K562 (cell line): ENCODE measurements at regions not wholly inside any gene's neighbourhood (a gene's known extent, or its start where the extent isn't known, plus 50 kb on each side); places are given as distances from the start of the nearest gene placed in this dataset.

Experiments
- ATAC-seq: fragments of 200-7000 bp; cut with Tn5 transposase; 3 replicates; pipeline ENCODE4 v1.9.1; 2020; ENCODE audit warnings: moderate library complexity
- BruUV-seq: library from RNA; stranded (reverse); fragments of 400-500 nt; replicated peaks from 2 replicates; lab custom pipeline; 2021; lab: Mats Ljungman, UMichigan
- CTCF ChIA-PET: fragments of 300-600 bp; formaldehyde crosslinking; extraction: SDS; loops from one replicate; lab custom pipeline; 2021; ENCODE audit warnings: low intra/inter-chr PET ratio; lab: Yijun Ruan, JAX
- POLR2A ChIA-PET: fragments of 300-600, 350-650 bp; sonication (Branson Sonifier 250); formaldehyde crosslinking; extraction: SDS; loops from one replicate; lab custom pipeline; 2021; ENCODE audit warnings: antibody characterized with exemption, inconsistent platforms; lab: Yijun Ruan, JAX
- DNase-seq, 4 experiments: peaks; one replicate each; pipeline versions ENCODE4 v3.0.0 to v3.0.0-alpha.2; 2011 to 2018; ENCODE audit warnings: low spot score in 3 of 4, mixed read lengths in 3 of 4; ENCODE audit errors: extremely low read depth in 1 of 4
- FAIRE-seq: peaks from 2 replicates; lab custom pipeline; 2011; peaks lifted over from hg19 to GRCh38; lab: Jason Lieb, UNC
- H2AFZ ChIP-seq: 2 replicates; pipeline ENCODE4 v1.6.0; 2011; ENCODE audit warnings: low read depth, low read length, control low read depth, inconsistent platforms
- H3K27ac ChIP-seq: fragments of 200-600 bp; 3 replicates; pipeline ENCODE4 v1.8.0; 2011; ENCODE audit warnings: low read depth, mild to moderate bottlenecking, control low read depth, inconsistent platforms, low read length, moderate library complexity, mixed read lengths; ENCODE audit errors: extremely low read depth
- H3K27me3 ChIP-seq, 2 experiments: fragments of 300-600 bp in 1 of 2; 2 replicates in 1 of 2; 3 replicates in 1 of 2; pipeline versions ENCODE4 v1.6.0 to v1.8.0; 2011; ENCODE audit warnings: inconsistent platforms in 2 of 2, low read length in 2 of 2, mild to moderate bottlenecking in 1 of 2, mixed read lengths in 1 of 2, moderate library complexity in 1 of 2; ENCODE audit not compliant: control insufficient read depth in 2 of 2, insufficient read depth in 2 of 2
- H3K36me3 ChIP-seq: fragments of 300-600 bp; 3 replicates; pipeline ENCODE4 v1.8.0; 2011; ENCODE audit warnings: mild to moderate bottlenecking, low read length, inconsistent platforms; ENCODE audit not compliant: control insufficient read depth, insufficient read depth
- H3K4me1 ChIP-seq, 2 experiments: fragments of 200-600 bp in 1 of 2; replicated peaks in 1 of 2; 2 replicates in 1 of 2; 3 replicates in 1 of 2; pipeline versions ENCODE4 v1.5.1 to v1.8.0; 2011; ENCODE audit warnings: inconsistent platforms in 2 of 2, low read length in 2 of 2, mild to moderate bottlenecking in 1 of 2, mixed read lengths in 1 of 2, moderate library complexity in 1 of 2; ENCODE audit not compliant: control insufficient read depth in 2 of 2, insufficient read depth in 2 of 2
- H3K4me2 ChIP-seq: 2 replicates; pipeline ENCODE4 v1.6.1; 2011; ENCODE audit warnings: low read length, control low read depth, inconsistent platforms, mixed read lengths; ENCODE audit not compliant: insufficient read depth
- H3K4me3 ChIP-seq: fragments of 200-600 bp; sonication (generic), shearing (Covaris generic); 2 replicates; pipeline ENCODE4 v1.5.1; 2016; ENCODE audit warnings: control low read depth, inconsistent platforms
- H3K79me2 ChIP-seq: fragments of 200-600 bp; 3 replicates; pipeline ENCODE4 v1.8.0; 2011; ENCODE audit warnings: low read length, inconsistent platforms; ENCODE audit not compliant: control insufficient read depth, insufficient read depth
- H3K9ac ChIP-seq, 2 experiments: 2 replicates each; pipeline versions ENCODE4 v1.6.0 to v1.6.1; 2011; ENCODE audit warnings: low read depth in 2 of 2, low read length in 2 of 2, control low read depth in 1 of 2, inconsistent platforms in 1 of 2, mild to moderate bottlenecking in 1 of 2, mixed read lengths in 1 of 2; ENCODE audit not compliant: insufficient read depth in 1 of 2
- H3K9me1 ChIP-seq: one replicate; pipeline ENCODE4 v1.6.0; 2011; ENCODE audit warnings: inconsistent platforms, mild to moderate bottlenecking, low read length, moderate library complexity; ENCODE audit not compliant: control insufficient read depth, insufficient read depth
- H3K9me3 ChIP-seq: replicated peaks from 2 replicates; pipeline ENCODE4 v1.5.1; 2011; ENCODE audit warnings: low read depth, low read length, inconsistent platforms; ENCODE audit not compliant: control insufficient read depth, insufficient read depth
- H4K20me1 ChIP-seq: replicated peaks from 2 replicates; pipeline ENCODE4 v1.6.1; 2011; ENCODE audit warnings: low read length, inconsistent platforms, mixed read lengths; ENCODE audit not compliant: control insufficient read depth, insufficient read depth
- CBX5 ChIP-seq: IDR thresholded peaks from 2 replicates; pipeline ENCODE4 v1.6.1; 2014; ENCODE audit warnings: low read depth, borderline replicate concordance
- ERF ChIP-seq: fragments of 450-650 bp; formaldehyde crosslinking; IDR thresholded peaks from 2 replicates; pipeline ENCODE4 v1.4.0; 2020; ENCODE audit warnings: mild to moderate bottlenecking, mixed read lengths
- HDGF ChIP-seq: fragments of 450-650 bp; IDR thresholded peaks from 2 replicates; pipeline ENCODE4 v1.6.1; 2016
- ILK ChIP-seq: fragments of 450-650 bp; IDR thresholded peaks from 2 replicates; pipeline ENCODE4 v1.6.1; 2016; ENCODE audit warnings: missing genetic modification characterization, low read depth, mild to moderate bottlenecking, missing compliant biosample characterization, moderate library complexity, borderline replicate concordance
- MTA1 ChIP-seq: fragments of 450-650 bp; IDR thresholded peaks from 2 replicates; pipeline ENCODE4 v1.6.1; 2017; ENCODE audit warnings: borderline replicate concordance
- NELFE ChIP-seq: IDR thresholded peaks from 2 replicates; pipeline ENCODE4 v1.6.1; 2011; ENCODE audit warnings: mild to moderate bottlenecking; ENCODE audit not compliant: insufficient read depth, insufficient read length
- SNIP1 ChIP-seq: fragments of 450-650 bp; IDR thresholded peaks from 2 replicates; pipeline ENCODE4 v1.7.1; 2017; ENCODE audit warnings: low read depth, mild to moderate bottlenecking
- SRSF3 ChIP-seq: fragments of 200-400 bp; formaldehyde crosslinking; IDR thresholded peaks from 2 replicates; pipeline ENCODE4 v1.6.1; 2016; ENCODE audit warnings: mild to moderate bottlenecking, low read length, moderate library complexity; ENCODE audit not compliant: insufficient read depth
- ZNF551 ChIP-seq: fragments of 250-450 bp; sonication (Bioruptor Pico); IDR thresholded peaks from 2 replicates; pipeline ENCODE4 v1.5.0; 2021; ENCODE audit warnings: mild to moderate bottlenecking, moderate library complexity
- WGBS: fragments of 100-300 bp; shearing (Covaris generic); methylation state at CpG from one replicate; pipeline ENCODE4 v1.1.6; 2016; ENCODE audit warnings: low coverage, mixed read lengths; ENCODE audit not compliant: insufficient coverage; ENCODE audit errors: missing lambda C conversion rate; 5-methylcytosine and 5-hydroxymethylcytosine counted together
- in situ Hi-C: fragments of 300-500 bp; cut with MboI; formaldehyde crosslinking; loops from 4 replicates; pipeline ENCODE4 v1.15.0; 2018; ENCODE audit warnings: inconsistent platforms, mixed read lengths
- intact Hi-C: fragments of 100-400 bp; cut with micrococcal nuclease; formaldehyde crosslinking; loops from 2 replicates; pipeline ENCODE4 v1.14.2; 2022
- TF ChIP-seq, protein P1 (sequence below): fragments of 450-650 bp; IDR thresholded peaks from 2 replicates; pipeline ENCODE4 v1.7.1; 2018; ENCODE audit warnings: mild to moderate bottlenecking, low read depth; ENCODE audit not compliant: partially characterized antibody
- TF ChIP-seq, protein P2 (sequence below): fragments of 450-650 bp; formaldehyde crosslinking; IDR thresholded peaks from 2 replicates; pipeline ENCODE4 v1.4.0; 2020; ENCODE audit warnings: mild to moderate bottlenecking, moderate library complexity
- TF ChIP-seq, protein P3 (sequence below): fragments of 450-650 bp; IDR thresholded peaks from 2 replicates; pipeline ENCODE4 v1.6.1; 2014; ENCODE audit warnings: low read depth, mild to moderate bottlenecking, moderate library complexity, borderline replicate concordance
- TF ChIP-seq, protein P4 (sequence below), 2 experiments: IDR thresholded peaks in 1 of 2; conservative IDR thresholded peaks in 1 of 2; 2 replicates each; pipeline ENCODE4 v1.6.1; 2016; ENCODE audit warnings: low read depth in 2 of 2, mild to moderate bottlenecking in 1 of 2, missing compliant biosample characterization in 1 of 2, missing genetic modification characterization in 1 of 2, moderate library complexity in 1 of 2

DNA sequence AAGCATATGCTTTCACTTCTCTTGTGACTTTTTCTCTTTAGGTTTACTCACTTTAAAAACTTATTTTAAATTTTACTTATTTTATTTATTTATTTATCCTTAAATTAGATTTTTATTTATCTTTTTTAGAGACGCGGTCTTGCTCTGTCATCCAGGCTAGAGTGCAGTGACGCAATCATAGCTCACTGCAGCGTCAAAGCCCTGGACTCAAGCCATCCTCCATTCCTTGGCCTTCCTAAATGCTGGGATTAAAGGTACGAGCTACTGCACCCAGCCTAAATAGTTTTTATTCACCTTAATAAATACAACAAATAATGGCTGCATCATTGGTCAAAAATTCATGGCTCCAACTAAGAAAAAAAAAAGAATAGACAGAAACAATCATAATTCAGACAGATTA lies 415.7 kb upstream of the FIGN start:
- Histone ChIP-seq H3K4me2 (no peak overlapping the region), H3K9ac (no peak overlapping the region), H3K4me1 (no peaks in the 10 kb centered on the region), H3K79me2 (no peaks in the 10 kb centered on the region), H4K20me1 (no peaks in the 10 kb centered on the region), H3K9me1 (no peaks in the 10 kb centered on the region), H3K9me3 (no peaks in the 10 kb centered on the region), H3K36me3 (no peaks in the 10 kb centered on the region), H3K27me3 (no peaks in the 10 kb centered on the region), H2AFZ (no peak overlapping the region), H3K4me3 (no peak overlapping the region), H3K27ac (no peak overlapping the region)
- ATAC-seq: no peak
- 3% methylated on average over 5 of the region's 5 CpGs for WGBS
- ChIA-PET POLR2A (no interaction called here), CTCF (no interaction called here)
- no peak for DNase-seq
- no TSS peak for BruUV-seq
- intact Hi-C loops: no loop called here
- in situ Hi-C loops: no loop called here
- FAIRE-seq: no peak
- TF ChIP-seq SNIP1 (no peak), ILK (tag) (no peak), MTA1 (no peak), ZNF551 (no peak), HDGF (no peak), CBX5 (no peak), ERF (CRISPR knock-in tag) (no peak), SRSF3 (no peak), NELFE (no peak)
- TF ChIP-seq, protein P1, sequence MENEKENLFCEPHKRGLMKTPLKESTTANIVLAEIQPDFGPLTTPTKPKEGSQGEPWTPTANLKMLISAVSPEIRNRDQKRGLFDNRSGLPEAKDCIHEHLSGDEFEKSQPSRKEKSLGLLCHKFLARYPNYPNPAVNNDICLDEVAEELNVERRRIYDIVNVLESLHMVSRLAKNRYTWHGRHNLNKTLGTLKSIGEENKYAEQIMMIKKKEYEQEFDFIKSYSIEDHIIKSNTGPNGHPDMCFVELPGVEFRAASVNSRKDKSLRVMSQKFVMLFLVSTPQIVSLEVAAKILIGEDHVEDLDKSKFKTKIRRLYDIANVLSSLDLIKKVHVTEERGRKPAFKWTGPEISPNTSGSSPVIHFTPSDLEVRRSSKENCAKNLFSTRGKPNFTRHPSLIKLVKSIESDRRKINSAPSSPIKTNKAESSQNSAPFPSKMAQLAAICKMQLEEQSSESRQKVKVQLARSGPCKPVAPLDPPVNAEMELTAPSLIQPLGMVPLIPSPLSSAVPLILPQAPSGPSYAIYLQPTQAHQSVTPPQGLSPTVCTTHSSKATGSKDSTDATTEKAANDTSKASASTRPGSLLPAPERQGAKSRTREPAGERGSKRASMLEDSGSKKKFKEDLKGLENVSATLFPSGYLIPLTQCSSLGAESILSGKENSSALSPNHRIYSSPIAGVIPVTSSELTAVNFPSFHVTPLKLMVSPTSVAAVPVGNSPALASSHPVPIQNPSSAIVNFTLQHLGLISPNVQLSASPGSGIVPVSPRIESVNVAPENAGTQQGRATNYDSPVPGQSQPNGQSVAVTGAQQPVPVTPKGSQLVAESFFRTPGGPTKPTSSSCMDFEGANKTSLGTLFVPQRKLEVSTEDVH: no peak
- TF ChIP-seq, protein P2, sequence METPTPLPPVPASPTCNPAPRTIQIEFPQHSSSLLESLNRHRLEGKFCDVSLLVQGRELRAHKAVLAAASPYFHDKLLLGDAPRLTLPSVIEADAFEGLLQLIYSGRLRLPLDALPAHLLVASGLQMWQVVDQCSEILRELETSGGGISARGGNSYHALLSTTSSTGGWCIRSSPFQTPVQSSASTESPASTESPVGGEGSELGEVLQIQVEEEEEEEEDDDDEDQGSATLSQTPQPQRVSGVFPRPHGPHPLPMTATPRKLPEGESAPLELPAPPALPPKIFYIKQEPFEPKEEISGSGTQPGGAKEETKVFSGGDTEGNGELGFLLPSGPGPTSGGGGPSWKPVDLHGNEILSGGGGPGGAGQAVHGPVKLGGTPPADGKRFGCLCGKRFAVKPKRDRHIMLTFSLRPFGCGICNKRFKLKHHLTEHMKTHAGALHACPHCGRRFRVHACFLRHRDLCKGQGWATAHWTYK: no peak
- TF ChIP-seq, protein P3, sequence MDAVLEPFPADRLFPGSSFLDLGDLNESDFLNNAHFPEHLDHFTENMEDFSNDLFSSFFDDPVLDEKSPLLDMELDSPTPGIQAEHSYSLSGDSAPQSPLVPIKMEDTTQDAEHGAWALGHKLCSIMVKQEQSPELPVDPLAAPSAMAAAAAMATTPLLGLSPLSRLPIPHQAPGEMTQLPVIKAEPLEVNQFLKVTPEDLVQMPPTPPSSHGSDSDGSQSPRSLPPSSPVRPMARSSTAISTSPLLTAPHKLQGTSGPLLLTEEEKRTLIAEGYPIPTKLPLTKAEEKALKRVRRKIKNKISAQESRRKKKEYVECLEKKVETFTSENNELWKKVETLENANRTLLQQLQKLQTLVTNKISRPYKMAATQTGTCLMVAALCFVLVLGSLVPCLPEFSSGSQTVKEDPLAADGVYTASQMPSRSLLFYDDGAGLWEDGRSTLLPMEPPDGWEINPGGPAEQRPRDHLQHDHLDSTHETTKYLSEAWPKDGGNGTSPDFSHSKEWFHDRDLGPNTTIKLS: no peak
- TF ChIP-seq, protein P4, sequence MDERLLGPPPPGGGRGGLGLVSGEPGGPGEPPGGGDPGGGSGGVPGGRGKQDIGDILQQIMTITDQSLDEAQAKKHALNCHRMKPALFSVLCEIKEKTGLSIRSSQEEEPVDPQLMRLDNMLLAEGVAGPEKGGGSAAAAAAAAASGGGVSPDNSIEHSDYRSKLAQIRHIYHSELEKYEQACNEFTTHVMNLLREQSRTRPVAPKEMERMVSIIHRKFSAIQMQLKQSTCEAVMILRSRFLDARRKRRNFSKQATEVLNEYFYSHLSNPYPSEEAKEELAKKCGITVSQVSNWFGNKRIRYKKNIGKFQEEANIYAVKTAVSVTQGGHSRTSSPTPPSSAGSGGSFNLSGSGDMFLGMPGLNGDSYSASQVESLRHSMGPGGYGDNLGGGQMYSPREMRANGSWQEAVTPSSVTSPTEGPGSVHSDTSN (CRISPR knock-in tag; IDR thresholded peaks at IDR 0.05; ENCODE audit: low read depth): no peak
- TF ChIP-seq, protein P4 (tag; conservative IDR thresholded peaks at IDR 0.05; ENCODE audit: low read depth): no peak
